VCaP (cell line): ENCODE measurements at regions not wholly inside any gene's neighbourhood (a gene's known extent, or its start where the extent isn't known, plus 50 kb on each side); places are given as distances from the start of the nearest gene placed in this dataset.

Experiments
- H3K27ac ChIP-seq: fragments of 450-650 bp; 2 replicates; pipeline ENCODE4 v1.5.1; 2017
- CTCF ChIP-seq: fragments of 450-650 bp; conservative IDR thresholded peaks from 2 replicates; pipeline ENCODE4 v1.5.1; 2017; ENCODE audit warnings: mild to moderate bottlenecking, moderate library complexity

DNA sequence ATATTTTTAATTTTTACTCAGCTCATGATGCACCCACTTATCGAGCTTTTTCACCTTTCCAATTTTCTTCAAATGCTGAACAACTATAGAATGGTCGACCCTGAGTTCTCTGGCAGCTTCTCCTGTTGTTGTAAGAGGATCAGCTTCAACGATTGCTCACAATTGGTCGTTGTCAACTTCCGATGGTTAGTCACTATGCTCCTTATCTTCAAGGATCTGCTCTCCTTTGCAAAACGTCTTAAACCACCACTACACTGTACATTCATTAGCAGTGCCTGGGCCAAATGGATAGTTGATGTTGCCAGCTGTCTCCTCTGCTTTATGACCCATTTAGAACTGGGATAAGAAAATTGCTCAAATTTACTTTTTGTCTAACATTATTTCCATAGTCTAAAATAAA lies 385.9 kb upstream of the LYPLAL1 start:
- no peak overlapping the region for H3K27ac ChIP-seq
- no peak for TF ChIP-seq CTCF

DNA sequence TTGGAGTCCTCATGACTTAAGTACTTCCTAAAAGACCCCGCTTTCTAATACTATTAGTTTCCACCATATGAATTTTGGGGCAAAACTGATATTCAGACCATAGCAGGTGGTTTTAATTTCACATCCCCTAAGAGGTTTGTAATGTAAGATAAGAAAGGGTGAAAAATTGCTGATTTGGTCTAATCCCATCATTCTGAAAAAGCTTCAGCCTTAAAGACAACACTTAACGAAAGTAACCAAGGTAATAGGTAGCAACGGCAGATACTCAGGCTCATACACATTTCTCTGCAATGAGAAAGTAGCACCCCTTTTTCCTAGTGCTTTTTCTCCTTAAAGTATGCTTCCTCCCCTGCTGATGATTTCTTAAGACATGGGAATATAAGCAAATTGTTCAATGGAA lies 376.9 kb upstream of the LYPLAL1 start:
- no peak for TF ChIP-seq CTCF
- H3K27ac ChIP-seq = no peak overlapping the region

- no peak for TF ChIP-seq CTCF
- H3K27ac ChIP-seq = no peak overlapping the region
These were observed 370.9 kb upstream of the LYPLAL1 start for GRCh38 chr1:218802799-218803198.

DNA sequence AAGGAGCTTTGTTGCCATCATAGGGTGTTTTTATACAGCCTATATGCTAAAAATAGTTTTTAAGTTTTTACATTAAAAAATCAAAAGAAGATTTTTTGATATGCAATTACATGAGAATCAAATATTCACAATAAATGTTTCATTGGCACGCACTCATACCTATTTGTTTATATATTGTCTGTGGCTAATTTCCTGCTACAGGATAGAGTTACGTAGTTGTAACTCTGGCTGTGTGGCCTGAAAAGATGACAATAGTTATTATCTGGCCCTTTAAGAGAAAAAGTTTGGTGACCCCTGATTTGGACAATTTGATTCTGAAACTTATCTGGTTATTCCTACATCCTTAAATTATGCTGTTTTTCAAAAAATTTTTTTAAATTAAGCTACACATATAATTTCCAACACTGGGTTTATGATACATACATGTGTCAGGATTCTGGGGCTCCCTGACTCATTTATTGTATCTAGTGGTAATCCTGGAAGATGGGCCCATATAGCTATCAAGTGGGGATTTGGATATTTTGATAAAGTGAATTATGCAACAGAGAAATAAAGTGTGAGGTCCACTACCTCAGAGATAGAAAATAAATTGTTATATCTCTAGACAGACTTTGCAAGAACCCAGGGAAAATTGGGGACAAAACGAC lies 370.2 kb upstream of the LYPLAL1 start:
- H3K27ac ChIP-seq = no peak overlapping the region
- no peak for TF ChIP-seq CTCF

GRCh38 chr1:218804014-218804785 lies 369.5 kb upstream of the LYPLAL1 start:
- TF ChIP-seq CTCF = no peak
- H3K27ac ChIP-seq = no peak overlapping the region

DNA sequence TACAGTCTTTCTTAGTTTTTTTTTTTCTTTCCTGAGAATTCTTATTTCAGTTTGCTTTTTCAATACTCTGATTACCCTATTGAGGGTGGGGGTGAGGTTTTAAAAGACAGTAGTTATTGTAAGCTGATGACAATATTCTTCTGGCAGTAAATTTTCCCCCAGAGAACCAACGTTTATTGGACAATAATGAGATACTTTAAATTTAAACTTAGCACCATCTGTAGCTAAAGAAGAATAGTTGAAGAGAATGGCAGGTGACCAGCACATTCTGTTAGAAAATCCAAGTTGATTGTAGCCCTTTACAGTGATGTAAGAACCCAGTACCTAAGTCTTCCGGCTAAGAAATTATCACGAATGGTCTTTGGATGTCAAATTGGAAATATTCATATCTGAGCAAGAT lies 364.6 kb upstream of the LYPLAL1 start:
- TF ChIP-seq CTCF = no peak
- H3K27ac ChIP-seq = no peak overlapping the region

DNA sequence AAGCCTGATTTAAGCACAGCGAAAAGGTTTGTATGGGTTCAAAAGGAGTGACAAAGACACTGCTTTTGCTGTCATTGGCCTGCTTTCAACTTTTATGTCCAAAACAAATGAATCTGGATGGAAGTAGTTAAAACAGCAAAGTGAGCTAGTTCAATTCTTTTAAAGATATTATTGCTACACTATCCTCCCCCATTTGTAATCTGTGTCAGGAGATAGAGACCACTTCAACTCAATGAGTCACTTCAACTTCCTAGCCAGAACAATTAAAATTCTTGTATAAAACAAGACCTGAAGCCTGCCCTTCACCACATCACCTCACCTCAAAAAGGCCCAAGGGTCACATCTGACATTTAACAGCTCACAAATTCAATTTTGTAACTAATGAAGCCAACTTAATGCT lies 364.1 kb upstream of the LYPLAL1 start:
- no peak overlapping the region for H3K27ac ChIP-seq
- TF ChIP-seq CTCF = no peak
